Esophagus (tissue), 2 donors: ENCODE measurements at regions not wholly inside any gene's neighbourhood (a gene's known extent, or its start where the extent isn't known, plus 50 kb on each side); places are given as distances from the start of the nearest gene placed in this dataset.

Source experiments
- H3K27ac ChIP-seq, 2 donors: one replicate each; pipeline ENCODE4 v1.5.1; 2013; ENCODE audit warnings: low read depth in 2 of 2, mild to moderate bottlenecking in 2 of 2, inconsistent platforms in 1 of 2, low read length in 1 of 2, moderate library complexity in 1 of 2
- H3K27me3 ChIP-seq, 2 donors: one replicate each; pipeline ENCODE4 v1.6.1; 2013; ENCODE audit warnings: low read length in 2 of 2, control low read depth in 1 of 2, mild to moderate bottlenecking in 1 of 2; ENCODE audit not compliant: insufficient read depth in 2 of 2, control insufficient read depth in 1 of 2
- H3K36me3 ChIP-seq, 2 donors: one replicate each; pipeline ENCODE4 v1.6.1; 2013; ENCODE audit warnings: low read length in 1 of 2; ENCODE audit not compliant: control insufficient read depth in 2 of 2, insufficient read depth in 2 of 2
- H3K4me1 ChIP-seq, 2 donors: one replicate each; pipeline ENCODE4 v1.6.1; 2013; ENCODE audit warnings: low read length in 1 of 2; ENCODE audit not compliant: control insufficient read depth in 2 of 2, insufficient read depth in 2 of 2
- H3K4me3 ChIP-seq, 2 donors: one replicate each; pipeline ENCODE4 v1.5.1; 2013; ENCODE audit warnings: low read length in 2 of 2, mild to moderate bottlenecking in 2 of 2, low read depth in 1 of 2, moderate library complexity in 1 of 2
- H3K9me3 ChIP-seq, 2 donors: one replicate each; pipeline ENCODE4 v1.6.1; 2013; ENCODE audit warnings: mild to moderate bottlenecking in 2 of 2, low read depth in 1 of 2, low read length in 1 of 2, moderate library complexity in 1 of 2; ENCODE audit not compliant: control insufficient read depth in 2 of 2, insufficient read depth in 1 of 2
- WGBS, 2 donors: extraction: QIAGEN DNeasy Blood & Tissue Kit; methylation state at CpG; one replicate each; pipeline ENCODE4 v1.1.7; 2013; 5-methylcytosine and 5-hydroxymethylcytosine counted together
- donor health status: healthy with polysubstance abuse.
- donor health status: Bipolar disorder and iron deficiency.

- no peak overlapping the region for H3K27ac ChIP-seq
- no peak overlapping the region for H3K4me3 ChIP-seq
- H3K9me3 ChIP-seq = no peaks in the 10 kb centered on the region
- peaks cover 0 to under 1% of the 10 kb centered on the region in 2 donors for H3K27me3 ChIP-seq
- H3K36me3 ChIP-seq = no peaks in the 10 kb centered on the region
- H3K4me1 ChIP-seq = no peaks in the 10 kb centered on the region
- 87 to 88% methylated on average over 14 of the region's 14 CpGs for WGBS, 2 donors
Measured at GRCh38 chr22:49037701-49038245, 789.9 kb downstream of the BRD1 start.

GRCh38 chr22:49036513-49036912 is 791.2 kb downstream of the BRD1 start:
- Histone ChIP-seq H3K27ac (no peak overlapping the region), H3K36me3 (no peaks in the 10 kb centered on the region), H3K4me3 (no peak overlapping the region), H3K9me3 (no peaks in the 10 kb centered on the region), H3K27me3 (peaks cover 0 to 3% of the 10 kb centered on the region in 2 donors), H3K4me1 (no peaks in the 10 kb centered on the region)
- WGBS, 2 donors = 38 to 43% methylated on average over 10 of the region's 10 CpGs

- H3K27me3 ChIP-seq = peaks cover 0 to 3% of the 10 kb centered on the region in 2 donors
- H3K27ac ChIP-seq = no peak overlapping the region
- no peaks in the 10 kb centered on the region for H3K4me1 ChIP-seq
- no peaks in the 10 kb centered on the region for H3K36me3 ChIP-seq
- no peaks in the 10 kb centered on the region for H3K9me3 ChIP-seq
- WGBS, 2 donors = 70 to 71% methylated on average over 22 to 23 of the region's 23 CpGs
- H3K4me3 ChIP-seq = no peak overlapping the region
Measured at GRCh38 chr22:49035818-49036457, 791.7 kb downstream of the BRD1 start.

GRCh38 chr22:49034836-49035817 is 792.5 kb downstream of the BRD1 start:
- Histone ChIP-seq H3K4me3 (no peak overlapping the region), H3K36me3 (no peaks in the 10 kb centered on the region), H3K27me3 (peaks cover 0 to 3% of the 10 kb centered on the region in 2 donors), H3K9me3 (no peaks in the 10 kb centered on the region), H3K27ac (no peak overlapping the region), H3K4me1 (no peaks in the 10 kb centered on the region)
- 78 to 81% methylated on average over 30 of the region's 30 CpGs for whole genome bisulfite sequencing, 2 donors

GRCh38 chr22:49033616-49034015 is 794.1 kb downstream of the BRD1 start:
- Histone ChIP-seq H3K36me3 (no peaks in the 10 kb centered on the region), H3K4me1 (no peaks in the 10 kb centered on the region), H3K9me3 (no peaks in the 10 kb centered on the region), H3K27ac (no peak overlapping the region), H3K4me3 (no peak overlapping the region), H3K27me3 (peaks cover 0 to 3% of the 10 kb centered on the region in 2 donors)
- 87% methylated on average over 9 of the region's 9 CpGs for WGBS, 2 donors

- no peaks in the 10 kb centered on the region for H3K4me1 ChIP-seq
- peaks cover 0 to 3% of the 10 kb centered on the region in 2 donors for H3K27me3 ChIP-seq
- whole genome bisulfite sequencing, 2 donors = 76 to 79% methylated on average over 17 of the region's 17 CpGs
- no peak overlapping the region for H3K4me3 ChIP-seq
- no peaks in the 10 kb centered on the region for H3K36me3 ChIP-seq
- H3K9me3 ChIP-seq = no peaks in the 10 kb centered on the region
- H3K27ac ChIP-seq = no peak overlapping the region
Measured at GRCh38 chr22:49032821-49033220, 794.9 kb downstream of the BRD1 start.

GRCh38 chr22:49031746-49032330 is 795.8 kb downstream of the BRD1 start:
- WGBS, 2 donors = 43 to 55% methylated on average over 6 of the region's 6 CpGs
- H3K27me3 ChIP-seq = peaks cover 0 to 3% of the 10 kb centered on the region in 2 donors

GRCh38 chr22:49028111-49028510 is 799.6 kb downstream of the BRD1 start:
- Histone ChIP-seq H3K9me3 (no peaks in the 10 kb centered on the region), H3K27me3 (peaks cover 0 to 3% of the 10 kb centered on the region in 2 donors), H3K27ac (no peak overlapping the region), H3K4me1 (no peaks in the 10 kb centered on the region), H3K36me3 (no peaks in the 10 kb centered on the region), H3K4me3 (no peak overlapping the region)
- 76 to 78% methylated on average over 7 of the region's 7 CpGs for WGBS, 2 donors

More at GRCh38 chr22:49031746-49032330, 795.8 kb downstream of the BRD1 start:
- Histone ChIP-seq H3K36me3 (no peaks in the 10 kb centered on the region), H3K4me1 (no peaks in the 10 kb centered on the region), H3K9me3 (no peaks in the 10 kb centered on the region), H3K27ac (no peak overlapping the region), H3K4me3 (no peak overlapping the region)

GRCh38 chr22:49027368-49027670 is 800.4 kb downstream of the BRD1 start:
- H3K27me3 ChIP-seq = no peaks in the 10 kb centered on the region
- 69 to 73% methylated on average over 9 of the region's 9 CpGs for WGBS, 2 donors
- no peak overlapping the region for H3K4me3 ChIP-seq
- H3K36me3 ChIP-seq = no peaks in the 10 kb centered on the region
- H3K27ac ChIP-seq = no peak overlapping the region
- H3K4me1 ChIP-seq = no peaks in the 10 kb centered on the region
- no peaks in the 10 kb centered on the region for H3K9me3 ChIP-seq
